NT2/D1 (cell line): ENCODE measurements at regions not wholly inside any gene's neighbourhood (a gene's known extent, or its start where the extent isn't known, plus 50 kb on each side); places are given as distances from the start of the nearest gene placed in this dataset.

ENCODE experiments used
- SUZ12 ChIP-seq: IDR thresholded peaks from 2 replicates; pipeline ENCODE4 v1.6.1; 2011; ENCODE audit not compliant: insufficient read length, insufficient read depth; ENCODE audit errors: extremely low read depth
- YY1 ChIP-seq: IDR thresholded peaks from 2 replicates; pipeline ENCODE4 v1.6.1; 2011; ENCODE audit not compliant: insufficient read length, insufficient read depth
- ZNF274 ChIP-seq: IDR thresholded peaks from 2 replicates; pipeline ENCODE4 v1.6.1; 2011; ENCODE audit warnings: mild to moderate bottlenecking, low read depth, low read length

DNA sequence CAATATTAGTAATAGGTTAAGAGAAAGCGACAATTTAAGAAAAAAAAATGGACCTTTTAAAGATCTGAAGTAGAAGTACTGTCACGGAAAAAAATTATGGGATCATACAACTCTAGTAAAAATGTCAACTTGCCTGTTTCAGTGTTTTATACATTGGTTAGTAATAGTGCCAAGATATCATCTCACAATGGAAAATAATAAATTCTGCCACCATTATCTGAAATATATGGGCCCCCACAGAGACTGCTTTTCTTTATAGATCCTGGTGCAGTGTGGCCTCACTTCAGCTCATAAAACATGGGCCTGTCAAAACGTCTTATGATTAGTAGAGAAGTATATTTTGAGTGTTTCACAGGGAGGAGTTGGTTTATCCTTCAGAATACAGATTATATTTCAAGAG, 266.3 kb upstream of the EPHA6 start:
- TF ChIP-seq YY1 (no peak), ZNF274 (no peak), SUZ12 (no peak)
